NCI-H82 (cell line): ENCODE measurements at regions not wholly inside any gene's neighbourhood (a gene's known extent, or its start where the extent isn't known, plus 50 kb on each side); places are given as distances from the start of the nearest gene placed in this dataset.
A peak's percentile ranks its signal among the peaks of the same experiment; 100 is the strongest.

Source experiments
- DNase-seq: peaks from one replicate; lab custom pipeline; 2025; lab: John Stamatoyannopoulos, UW

- DNase-seq, result no peak
These were observed 64.2 kb upstream of the BHLHE23 start for GRCh38 chr20:63070771-63071540.

GRCh38 chr20:63070301-63070625, 63.5 kb upstream of the BHLHE23 start:
- no peak for DNase-seq

- no peak for DNase-seq
These were observed 62.1 kb upstream of the BHLHE23 start for GRCh38 chr20:63068711-63069367.

- DNase-seq, result no peak
These were observed 61.2 kb upstream of the BHLHE23 start for GRCh38 chr20:63067721-63068560.

GRCh38 chr20:63067266-63067635, 60.5 kb upstream of the BHLHE23 start:
- DNase-seq, result no peak

GRCh38 chr20:63066506-63067265, 59.9 kb upstream of the BHLHE23 start:
- no peak for DNase-seq

- no peak for DNase-seq
These were observed 59.1 kb upstream of the BHLHE23 start for GRCh38 chr20:63065911-63066310.

GRCh38 chr20:63064745-63065711, 58.3 kb upstream of the BHLHE23 start:
- no peak for DNase-seq

GRCh38 chr20:63064310-63064709, 57.5 kb upstream of the BHLHE23 start:
- DNase-seq, result no peak

- DNase-seq, result no peak
These were observed 55.7 kb upstream of the BHLHE23 start for GRCh38 chr20:63062188-63063140.

GRCh38 chr20:63061771-63062100, 55.0 kb upstream of the BHLHE23 start:
- DNase-seq, result no peak

GRCh38 chr20:63061051-63061770, 54.4 kb upstream of the BHLHE23 start:
- DNase-seq, result no peak

- DNase-seq, result peak; percentile 63
These were observed 53.6 kb upstream of the BHLHE23 start for GRCh38 chr20:63060057-63060991.

- DNase-seq, result no peak
These were observed 52.9 kb upstream of the BHLHE23 start for GRCh38 chr20:63059684-63060056.

GRCh38 chr20:63058696-63059335, 52.1 kb upstream of the BHLHE23 start:
- no peak for DNase-seq

- DNase-seq, result no peak
These were observed 50.7 kb upstream of the BHLHE23 start for GRCh38 chr20:63057171-63058117.
